GM12878 (cell line): ENCODE measurements at regions not wholly inside any gene's neighbourhood (a gene's known extent, or its start where the extent isn't known, plus 50 kb on each side); places are given as distances from the start of the nearest gene placed in this dataset.

Experiments used
- ATF2 ChIP-seq: IDR thresholded peaks from 2 replicates; pipeline ENCODE4 v1.6.1; 2012; ENCODE audit warnings: low read length, inconsistent platforms
- ATF7 ChIP-seq: fragments of 450-650 bp; IDR thresholded peaks from 2 replicates; pipeline ENCODE4 v1.6.1; 2016; ENCODE audit warnings: low read depth, mild to moderate bottlenecking
- BHLHE40 ChIP-seq, 2 experiments: fragments of 450-650 bp in 1 of 2; IDR thresholded peaks; 2 replicates each; pipeline ENCODE4 v1.6.1; 2011 to 2017; ENCODE audit warnings: low read depth in 2 of 2, borderline replicate concordance in 1 of 2, improper control_type of control experiment in 1 of 2, low read length in 1 of 2, mild to moderate bottlenecking in 1 of 2
- CREM ChIP-seq: IDR thresholded peaks from 2 replicates; pipeline ENCODE4 v1.6.1; 2014; ENCODE audit warnings: antibody characterized with exemption, low read depth
- CTCF ChIP-seq, 3 experiments: IDR thresholded peaks in 2 of 3; conservative IDR thresholded peaks in 1 of 3; 2 replicates each; pipeline ENCODE4 v1.5.1; 2011; ENCODE audit warnings: low read depth in 3 of 3, low read length in 3 of 3, mild to moderate bottlenecking in 3 of 3, control low read depth in 2 of 3, moderate library complexity in 2 of 3, inconsistent platforms in 1 of 3, mixed read lengths in 1 of 3; ENCODE audit not compliant: control insufficient read depth in 2 of 3, insufficient read depth in 1 of 3; ENCODE audit errors: extremely low read depth in 1 of 3
- EP300 ChIP-seq, 2 experiments: fragments of 150-350 bp in 1 of 2; IDR thresholded peaks; 2 replicates each; pipeline ENCODE4 v1.6.1; 2011 to 2012; ENCODE audit warnings: low read depth in 2 of 2, low read length in 2 of 2, borderline replicate concordance in 1 of 2, improper control_type of control experiment in 1 of 2, inconsistent platforms in 1 of 2; ENCODE audit not compliant: control insufficient read depth in 1 of 2
- MAX ChIP-seq: IDR thresholded peaks from 2 replicates; pipeline ENCODE4 v1.6.1; 2012; ENCODE audit warnings: low read depth, low read length, improper control_type of control experiment
- MLLT1 ChIP-seq: fragments of 450-650 bp; IDR thresholded peaks from 2 replicates; pipeline ENCODE4 v1.6.1; 2016; ENCODE audit warnings: mild to moderate bottlenecking
- POLR2A ChIP-seq: IDR thresholded peaks from 2 replicates; pipeline ENCODE4 v1.6.1; 2011; ENCODE audit warnings: low read depth, mild to moderate bottlenecking, low read length
- POLR2AphosphoS5 ChIP-seq: IDR thresholded peaks from 2 replicates; pipeline ENCODE4 v1.6.1; 2011; ENCODE audit warnings: mild to moderate bottlenecking, low read length, inconsistent platforms
- RFX5 ChIP-seq: IDR thresholded peaks from 2 replicates; pipeline ENCODE4 v1.6.1; 2011; ENCODE audit warnings: low read depth, low read length, improper control_type of control experiment
- SREBF2 ChIP-seq: IDR thresholded peaks from 2 replicates; pipeline ENCODE4 v1.6.1; 2012; ENCODE audit warnings: mild to moderate bottlenecking, low read length
- ZBTB33 ChIP-seq: fragments of 450-650 bp; IDR thresholded peaks from 2 replicates; pipeline ENCODE4 v1.6.1; 2017; ENCODE audit warnings: mild to moderate bottlenecking

- TF ChIP-seq BHLHE40 (IDR thresholded peaks at IDR 0.05; ENCODE audit: borderline replicate concordance in 1 of 2, low read depth in 2 of 2, low read length in 1 of 2) (no peak), CREM (no peak), POLR2AphosphoS5 (no peak), POLR2A (no peak), MLLT1 (no peak), ATF2 (no peak), SREBF2 (no peak), ZBTB33 (no peak), EP300 (IDR thresholded peaks at IDR 0.05; ENCODE audit: borderline replicate concordance in 1 of 2, control insufficient read depth in 1 of 2, low read depth in 2 of 2, low read length in 2 of 2) (no peak), RFX5 (no peak), ATF7 (no peak), CTCF (IDR thresholded peaks at IDR 0.05 in 2 of 3, conservative IDR thresholded peaks at IDR 0.05 in 1 of 3; ENCODE audit: control insufficient read depth in 2 of 3, extremely low read depth in 1 of 3, insufficient read depth in 1 of 3, low read depth in 3 of 3, low read length in 3 of 3) (no peak), MAX (no peak)
These were observed 85.7 kb upstream of the SOX2 start for GRCh38 chr3:181626036-181626435.
